ENCODE measurements at regions not wholly inside any gene's neighbourhood (a gene's known extent, or its start where the extent isn't known, plus 50 kb on each side); places are given as distances from the start of the nearest gene placed in this dataset.
"Not testable (repeated sequence)": the region's sequence is repeated elsewhere in the genome, so short reads cannot be mapped to it uniquely, and the experiment has no call there.

DNA sequence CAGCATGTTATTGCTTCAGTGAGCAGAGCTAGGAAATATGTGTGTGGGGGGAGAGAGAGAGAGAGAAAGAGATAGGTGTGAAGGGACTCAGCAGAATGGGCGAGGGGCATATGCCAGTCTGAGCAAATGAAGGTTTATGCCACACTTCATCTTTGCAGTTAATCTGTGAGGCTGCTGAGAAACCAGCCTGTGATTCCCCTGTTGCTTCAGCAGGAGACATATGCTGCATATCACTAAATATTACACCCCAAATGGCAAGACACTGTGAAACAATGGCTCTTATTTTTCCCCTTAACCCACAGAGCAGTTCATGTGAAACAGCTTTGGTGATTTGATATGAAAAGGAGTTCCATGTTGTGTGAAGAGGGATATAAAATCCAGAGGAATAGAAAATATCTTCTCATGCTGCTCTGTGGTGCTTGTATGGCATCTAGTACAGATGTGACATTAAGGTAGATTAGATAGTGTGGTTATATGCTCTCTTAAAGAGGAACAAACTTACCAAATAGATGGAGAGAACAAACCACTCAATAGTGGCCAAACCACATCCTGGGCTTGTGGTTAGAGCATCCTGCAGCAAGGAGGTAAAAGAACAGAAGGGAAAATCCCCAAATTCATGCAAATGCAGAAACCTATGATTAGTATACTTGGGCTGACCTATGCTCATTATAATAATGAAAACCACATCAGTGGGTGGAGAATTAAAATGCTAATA is 864.2 kb downstream of the FAM181B start:
- DNase-seq, result no peak

DNA sequence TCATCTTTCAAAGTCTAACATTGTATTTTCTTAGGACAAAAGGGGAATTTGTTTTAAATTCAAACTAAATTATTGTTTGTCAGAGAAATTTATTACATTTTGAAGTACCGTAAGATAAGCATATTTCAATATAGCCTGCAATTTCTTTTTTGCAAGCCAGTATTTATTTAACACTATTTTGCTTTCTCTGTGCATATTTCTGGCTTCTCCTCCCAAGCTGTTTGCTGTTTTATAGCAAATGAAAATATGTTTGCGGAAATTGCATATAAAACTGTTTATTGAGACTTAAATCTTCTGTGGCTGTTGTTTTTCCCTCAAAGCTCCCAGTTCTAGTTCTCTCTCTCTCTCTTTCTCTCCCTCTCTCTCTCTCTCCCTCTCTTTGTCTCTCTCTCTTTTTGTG is 866.8 kb downstream of the FAM181B start:
- DNase-seq, result no peak

DNA sequence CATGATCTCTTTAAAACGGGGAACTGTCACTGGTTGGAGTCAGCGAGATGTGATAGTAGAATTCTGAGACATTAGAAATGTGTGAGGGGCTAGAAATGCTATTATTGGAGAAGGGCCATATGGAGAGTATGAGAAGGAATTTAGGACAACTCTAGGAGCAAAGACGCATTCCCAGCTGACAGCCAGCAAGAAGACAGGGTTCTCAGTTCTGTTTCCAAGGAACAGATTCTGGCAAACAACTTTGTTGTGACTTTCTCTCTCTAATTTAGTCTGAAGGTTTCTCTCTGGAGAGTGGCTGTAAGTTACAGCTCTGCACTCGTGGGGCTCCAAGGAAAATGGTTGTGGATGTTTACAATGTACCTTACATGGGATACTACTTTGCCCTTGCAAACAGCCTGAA is 876.3 kb downstream of the FAM181B start:
- no peak for DNase-seq

DNA sequence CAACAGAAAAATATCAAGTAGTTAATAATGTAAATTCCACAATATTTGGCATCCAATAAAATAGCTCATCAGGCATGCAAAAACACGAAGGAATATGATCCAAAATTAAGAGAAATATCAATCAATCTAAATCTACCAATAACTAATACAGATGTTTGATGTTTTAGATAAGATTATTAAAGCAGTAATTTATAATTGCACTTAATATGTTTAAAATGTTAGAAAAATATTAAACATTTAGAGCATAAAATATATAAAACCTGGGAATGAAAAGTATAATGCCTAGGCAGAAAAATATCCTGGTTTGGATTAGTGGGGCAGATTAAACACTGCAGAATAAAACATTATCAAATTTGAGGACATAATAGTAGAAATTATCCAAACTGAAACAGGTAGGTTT is 879.9 kb downstream of the FAM181B start:
- no peak for DNase-seq

DNA sequence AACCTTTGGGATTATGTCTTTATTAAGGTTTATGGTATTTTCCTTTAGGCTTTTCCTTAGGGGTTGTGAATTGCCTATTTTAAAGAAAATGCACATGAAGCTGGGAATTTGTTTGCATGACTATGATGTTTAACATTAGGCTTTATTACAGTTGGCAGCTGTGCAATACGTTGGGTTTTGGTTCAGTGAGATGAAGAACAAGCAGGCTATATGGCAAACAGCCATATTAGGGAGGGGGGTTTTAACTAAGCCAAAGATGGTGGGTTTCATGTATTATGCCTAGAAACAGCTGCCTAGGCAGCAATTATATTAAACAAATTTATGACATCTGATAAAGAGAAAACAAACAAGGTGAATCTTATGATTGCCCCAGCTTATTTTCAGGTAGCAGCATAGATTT is 880.8 kb downstream of the FAM181B start:
- no peak for DNase-seq

DNA sequence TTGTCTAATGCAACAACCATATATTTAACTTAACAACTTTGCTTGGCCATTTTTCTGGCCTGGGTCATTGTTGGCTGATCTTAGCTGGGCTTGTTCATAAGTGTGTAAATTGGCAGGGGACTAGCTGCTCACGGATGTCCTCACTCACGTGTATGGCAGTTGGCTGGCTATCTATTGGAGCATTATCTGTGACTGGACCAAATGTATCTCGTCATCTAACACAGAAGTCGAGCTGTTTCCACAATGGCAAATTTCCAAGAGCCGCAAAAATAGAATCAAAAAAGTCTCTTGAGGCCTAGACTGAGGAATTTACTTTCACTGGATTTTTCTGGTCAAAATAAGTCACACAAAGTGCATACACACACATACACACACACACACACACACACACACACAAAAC is 893.3 kb downstream of the FAM181B start:
- no peak for DNase-seq

DNA sequence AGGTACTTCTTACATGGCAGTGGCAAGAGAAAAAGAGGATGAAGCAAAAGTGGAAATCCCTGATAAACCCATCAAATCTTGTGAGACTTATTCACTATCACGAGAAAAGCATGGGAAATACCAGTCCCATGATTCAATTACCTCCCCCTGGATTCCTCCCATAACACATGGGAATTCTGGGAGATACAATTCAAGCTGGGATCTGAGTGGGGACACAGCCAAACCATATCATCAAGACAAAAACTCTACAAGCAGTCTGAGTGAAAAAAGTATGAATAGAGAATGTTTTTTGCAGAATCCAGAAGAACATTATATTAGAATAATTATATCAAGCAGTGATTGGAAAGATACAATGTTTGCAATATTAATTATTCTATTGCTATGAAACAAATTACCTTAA is 893.7 kb downstream of the FAM181B start:
- DNase-seq, result no peak

DNA sequence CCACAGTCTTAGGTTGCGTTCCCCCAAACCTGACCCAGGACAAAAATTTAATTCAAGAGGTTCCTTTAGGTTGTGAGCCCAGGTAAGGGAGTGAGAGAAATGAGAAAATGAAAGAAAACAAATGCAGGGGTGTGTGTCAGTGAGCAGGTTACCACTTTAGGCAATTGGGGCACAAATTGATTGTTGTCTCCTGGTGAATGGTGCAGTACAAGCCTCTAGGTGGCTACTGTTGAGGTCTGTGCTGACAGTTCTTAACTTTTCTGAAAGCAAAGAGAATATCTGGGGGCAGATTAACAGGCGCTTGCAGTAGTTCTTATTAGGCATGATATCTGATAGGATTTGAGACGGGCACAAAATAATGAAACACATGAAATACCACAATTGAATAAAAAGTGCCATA is 894.6 kb downstream of the FAM181B start:
- DNase-seq, result no peak

DNA sequence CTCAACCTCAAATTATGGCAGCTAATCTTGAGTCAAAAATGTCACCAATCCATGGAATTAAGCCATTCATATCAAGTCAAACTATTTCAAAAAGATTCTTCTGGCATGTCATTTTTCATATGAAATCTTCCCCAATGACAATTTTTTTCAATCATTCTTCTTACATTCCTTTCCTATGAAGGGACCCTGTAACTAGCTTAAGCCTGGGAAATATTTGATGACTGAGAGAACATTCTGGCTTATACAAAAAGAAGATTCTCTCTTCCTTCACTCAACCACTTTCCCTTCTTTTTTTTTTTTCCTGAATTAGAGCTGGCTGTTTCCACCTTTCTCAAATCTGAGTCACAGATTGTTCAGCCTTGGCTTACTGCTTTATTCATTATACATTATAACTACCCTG is 903.7 kb downstream of the FAM181B start:
- DNase-seq, result no peak

DNA sequence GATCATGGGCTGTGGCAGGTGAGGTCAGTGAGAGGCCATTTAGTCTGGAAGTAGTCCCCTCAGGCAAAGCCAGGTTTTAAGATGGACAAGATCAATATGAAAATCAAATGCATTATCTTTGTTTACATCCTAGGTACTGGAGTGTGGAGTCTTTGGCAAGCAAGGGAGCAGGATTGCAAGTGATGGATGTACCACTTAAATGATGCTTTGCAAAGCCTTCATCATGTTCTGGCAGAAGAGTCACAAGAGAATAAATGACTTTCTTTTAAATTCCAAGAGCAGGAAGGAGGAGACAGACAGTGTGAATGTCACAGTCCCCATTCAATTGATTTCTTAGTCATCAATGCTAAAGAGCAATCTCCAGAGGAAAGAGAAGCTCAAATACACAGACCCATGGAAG is 908.3 kb downstream of the FAM181B start:
- no peak for DNase-seq

DNA sequence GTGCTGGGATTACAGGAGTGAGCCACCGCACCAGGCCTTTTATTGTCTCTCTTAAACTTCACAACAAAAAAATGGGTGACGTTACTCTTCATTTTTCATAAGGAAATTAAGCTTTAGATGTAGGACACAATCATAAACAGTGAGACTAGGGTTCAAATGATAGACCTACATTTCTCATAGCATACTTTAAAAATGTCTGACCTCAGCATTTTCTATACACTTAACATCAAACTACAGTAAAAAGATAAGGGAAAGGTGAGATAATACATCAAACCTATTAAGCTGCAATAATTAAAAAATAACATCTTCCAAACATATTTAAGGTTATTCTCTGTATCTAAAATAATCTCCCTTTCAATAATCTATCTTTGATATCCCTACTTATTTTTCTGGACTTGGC is 914.2 kb downstream of the FAM181B start:
- no peak for DNase-seq

DNA sequence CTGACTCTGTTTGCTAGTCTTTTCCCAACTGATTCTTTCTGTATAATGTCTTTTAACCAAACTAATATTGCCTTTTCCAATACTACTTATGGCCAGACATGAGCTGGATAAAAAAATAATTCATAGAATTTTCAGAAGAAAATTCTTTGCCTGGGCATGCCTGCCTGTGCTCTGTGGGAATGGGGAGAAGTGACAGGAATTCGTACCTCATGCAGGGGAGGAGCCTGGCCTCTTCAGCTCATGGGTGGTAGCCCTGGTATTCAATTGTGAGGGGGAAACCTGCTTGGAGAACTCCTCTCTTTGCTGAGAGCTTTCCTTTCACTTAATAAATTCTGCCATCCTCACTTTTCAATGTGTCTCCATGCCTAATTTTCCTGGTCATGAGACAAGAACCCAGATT is 928.8 kb downstream of the FAM181B start:
- no peak for DNase-seq

DNA sequence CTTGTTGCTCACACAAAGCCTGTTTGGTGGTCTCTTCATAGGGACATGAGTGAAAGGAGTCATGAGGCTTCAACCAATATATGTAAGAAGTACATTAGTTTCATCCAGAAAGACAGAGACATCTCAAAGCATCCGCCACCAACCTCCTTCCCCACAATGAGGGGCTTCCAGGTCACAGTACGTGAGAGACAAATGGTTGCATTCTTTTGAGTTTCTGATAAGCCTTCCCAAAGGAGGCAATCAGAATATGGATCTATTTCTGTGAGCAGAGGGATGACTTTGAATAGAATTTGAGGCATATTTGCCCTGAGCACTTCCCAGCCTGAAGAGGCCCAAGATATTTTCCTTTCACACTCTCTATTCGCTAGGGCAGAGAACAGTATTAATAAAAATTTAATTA is 931.1 kb downstream of the FAM181B start:
- no peak for DNase-seq

DNA sequence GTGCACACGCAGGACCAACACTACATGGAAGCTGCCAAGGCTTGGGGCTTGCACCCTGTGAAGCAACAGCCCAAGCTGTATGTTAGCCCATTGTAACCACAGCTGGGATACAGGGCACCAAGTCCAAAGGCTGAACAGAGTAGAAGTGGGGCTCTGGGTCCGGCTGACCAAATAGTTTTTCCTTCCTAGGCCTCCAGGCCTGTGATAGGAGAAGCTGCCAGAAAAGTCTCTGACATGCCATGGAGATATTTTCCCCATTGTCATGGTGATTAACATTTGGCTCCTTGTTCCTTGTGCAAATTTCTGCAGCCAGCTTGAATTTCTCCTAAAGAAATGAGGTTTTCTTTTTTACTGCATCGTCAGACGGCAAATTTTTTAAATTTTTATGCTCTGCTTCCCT is 941.2 kb downstream of the FAM181B start:
- DNase-seq, result no peak

DNA sequence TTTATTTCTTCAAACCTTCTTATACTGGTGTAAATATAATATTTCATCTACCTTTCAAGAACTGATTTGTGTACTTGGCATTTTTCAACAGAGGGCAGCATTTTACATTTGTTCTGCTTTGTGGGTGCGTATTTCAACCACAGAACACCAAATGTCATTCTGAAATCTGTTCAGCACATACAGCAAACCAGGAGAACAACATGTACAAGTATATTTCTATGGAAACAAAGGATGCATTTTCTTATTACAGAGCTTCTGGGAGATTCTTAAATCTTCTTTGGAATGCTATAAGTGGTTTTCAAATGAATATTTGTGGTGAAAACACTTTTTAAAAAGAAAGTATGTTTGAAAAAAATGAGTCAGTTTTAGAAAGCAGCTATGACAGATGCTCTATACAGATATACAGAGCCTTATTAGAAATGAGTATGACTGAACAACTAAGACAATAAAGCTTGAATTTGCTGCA is 946.0 kb downstream of the FAM181B start:
- DNase-seq, result no peak

DNA sequence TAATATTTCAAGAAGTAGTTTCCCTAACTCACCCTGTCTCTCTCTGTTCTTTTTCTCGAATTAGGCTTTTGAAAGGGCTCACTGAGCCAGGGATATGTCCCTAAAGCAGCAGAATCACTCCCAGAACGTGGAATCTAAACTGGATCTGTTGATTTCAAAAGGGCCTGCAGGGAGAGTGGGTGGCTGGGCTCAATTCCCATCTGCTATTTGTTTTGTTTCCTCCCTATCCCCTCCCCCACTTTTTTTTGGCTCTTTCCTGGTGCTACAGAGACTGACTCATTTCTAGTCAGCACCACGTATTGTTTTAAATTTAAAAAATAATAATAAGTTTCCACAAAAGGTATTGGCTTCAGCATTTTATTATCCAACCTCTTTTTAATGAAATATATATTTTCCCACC is 961.5 kb downstream of the FAM181B start:
- DNase-seq, result no peak

DNA sequence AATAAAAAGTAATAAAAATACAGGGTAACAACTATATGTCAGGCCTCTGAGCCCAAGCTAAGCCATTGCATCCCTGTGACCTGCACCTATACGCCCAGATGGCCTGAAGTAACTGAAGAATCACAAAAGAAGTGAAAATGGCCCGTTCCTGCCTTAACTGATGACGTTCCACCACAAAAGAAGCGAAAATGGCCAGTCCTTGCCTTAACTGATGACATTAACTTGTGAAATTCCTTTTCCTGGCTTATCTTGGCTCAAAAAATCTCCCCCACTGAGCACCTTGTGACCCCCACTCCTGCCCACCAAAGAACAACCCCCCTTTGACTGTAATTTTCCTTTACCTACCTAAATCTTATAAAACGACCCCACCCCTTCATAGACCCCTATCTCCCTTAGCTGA is 963.8 kb downstream of the FAM181B start:
- not testable (repeated sequence) for DNase-seq

DNA sequence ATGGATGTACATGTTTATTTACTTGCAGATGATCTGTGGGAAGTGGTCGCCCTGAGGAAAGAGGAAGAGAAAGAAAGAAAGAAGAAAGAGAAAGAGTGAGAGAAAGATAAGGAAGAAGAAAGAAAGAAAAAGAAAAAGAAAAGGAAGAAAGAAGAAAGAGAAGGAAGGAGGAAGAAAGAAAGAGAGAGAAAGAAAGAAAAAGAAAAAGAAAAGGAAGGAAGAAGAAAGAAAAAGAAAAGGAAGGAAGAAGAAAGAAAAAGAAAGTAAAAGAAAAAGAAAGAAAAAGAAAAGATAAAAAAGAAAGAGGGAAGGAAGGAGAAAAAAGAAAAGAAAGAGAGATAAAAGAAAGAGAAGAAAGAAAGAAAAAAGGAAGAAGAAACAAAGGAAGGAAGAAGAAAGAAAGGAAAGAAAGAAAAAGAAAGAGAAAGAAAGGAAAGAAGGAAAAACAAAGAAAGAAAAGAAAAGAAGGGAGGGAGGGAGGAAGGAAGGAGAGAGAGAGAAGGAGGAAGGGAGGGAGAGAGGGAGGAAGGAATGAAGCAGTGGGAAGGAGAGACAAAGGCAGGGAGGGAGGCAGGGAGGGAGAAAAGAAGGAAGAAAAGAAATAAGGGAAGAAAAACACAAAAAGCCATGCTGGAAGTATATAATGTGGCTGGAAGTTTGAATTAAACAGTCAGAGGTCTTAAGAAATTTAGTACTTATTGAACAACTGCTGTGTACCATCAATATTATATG is 976.6 kb downstream of the FAM181B start:
- no peak for DNase-seq

DNA sequence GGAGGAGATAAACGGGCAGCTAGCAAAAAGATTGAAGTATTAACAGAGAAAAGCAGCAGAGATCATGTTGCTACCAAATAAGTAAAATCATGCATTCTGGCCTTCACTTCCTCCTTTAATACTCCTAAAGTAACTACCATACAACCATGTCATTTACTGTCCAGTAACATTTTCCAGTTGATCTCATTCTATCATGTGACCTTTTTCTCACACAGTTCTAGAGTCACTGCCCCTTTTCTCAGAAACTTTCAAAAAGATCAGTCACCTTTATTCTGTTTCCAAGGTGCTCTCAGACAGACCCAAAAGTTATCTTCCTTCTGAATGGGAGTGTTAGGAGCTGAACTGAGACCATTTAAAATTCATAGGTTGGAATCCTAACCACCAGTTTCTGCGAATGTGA is 984.4 kb downstream of the FAM181B start:
- no peak for DNase-seq

DNA sequence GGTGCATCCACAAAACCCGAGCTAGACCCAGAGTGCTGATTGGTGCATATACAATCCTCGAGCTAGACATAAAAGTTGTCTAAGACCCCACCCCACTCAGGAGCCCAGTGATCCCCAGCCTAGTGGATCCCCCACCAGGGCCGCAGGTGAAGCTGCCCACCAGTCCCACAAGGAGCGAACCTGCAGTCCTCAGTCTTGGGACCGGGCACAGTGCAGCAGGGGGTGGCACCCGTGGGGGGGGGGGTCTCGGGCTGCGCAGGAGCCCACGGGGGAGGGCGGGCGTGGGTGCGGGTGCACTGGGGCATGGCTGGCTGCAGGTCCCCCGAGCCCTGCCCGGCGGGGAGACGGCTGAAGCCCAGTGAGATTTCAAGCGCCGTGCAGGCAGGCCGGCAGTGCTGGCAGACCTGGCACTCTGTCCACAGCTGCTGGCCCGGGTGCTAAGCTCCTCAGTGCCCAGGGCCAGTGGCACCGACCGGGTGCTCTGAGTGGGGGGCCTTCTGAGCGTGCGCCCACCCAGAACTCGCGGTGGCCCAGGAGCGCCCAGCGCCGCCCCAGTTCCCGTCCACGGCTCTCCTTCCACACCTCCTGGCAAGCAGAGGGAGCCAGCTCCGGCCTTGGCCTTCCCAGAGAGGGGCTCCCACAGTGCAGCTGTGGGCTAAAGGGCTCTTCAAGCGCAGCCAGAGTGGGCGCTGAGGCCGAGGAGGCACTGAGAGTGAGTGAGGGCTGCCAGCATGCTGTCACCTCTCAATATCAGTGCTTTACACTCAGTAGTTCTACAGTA is 989.1 kb downstream of the FAM181B start:
- no peak for DNase-seq

DNA sequence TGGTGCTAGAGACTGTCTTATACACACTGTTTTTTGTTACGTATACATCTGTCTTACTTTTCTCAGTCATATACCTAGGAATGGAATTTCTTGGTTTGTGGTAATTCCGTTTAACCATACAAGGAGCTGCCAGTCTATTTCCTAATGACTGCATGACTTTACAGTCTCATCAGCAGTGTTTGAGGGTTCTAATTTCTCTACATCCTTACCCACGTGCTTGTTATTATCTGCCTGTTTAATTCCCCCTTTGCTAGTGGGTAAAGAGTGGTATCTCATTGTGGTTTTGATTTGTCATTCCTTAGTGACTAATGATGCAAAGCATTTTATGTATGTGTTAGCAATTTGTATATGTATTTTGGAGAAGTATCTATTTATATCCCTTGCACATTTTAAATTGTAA is 1008.0 kb downstream of the FAM181B start:
- DNase-seq, result no peak

DNA sequence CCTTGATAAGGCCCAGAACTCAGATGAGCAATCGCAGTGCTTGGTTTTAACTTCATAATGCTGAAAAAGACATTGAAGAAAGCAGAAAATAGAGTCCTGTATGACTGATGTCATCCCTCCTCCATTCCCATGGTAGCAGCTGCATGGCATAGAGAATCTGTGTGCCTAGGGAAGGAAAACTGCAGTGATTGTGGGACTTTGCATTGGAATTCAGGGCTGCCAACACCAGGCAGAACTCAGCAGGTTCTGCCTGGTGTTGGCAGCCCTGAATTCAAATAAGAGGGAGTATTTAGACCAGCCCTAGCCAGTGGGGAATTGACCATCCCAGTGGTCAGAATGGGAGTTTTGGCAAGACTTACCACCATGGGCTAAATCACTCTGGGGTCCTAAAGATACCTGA is 1016.0 kb downstream of the FAM181B start:
- DNase-seq, result no peak

DNA sequence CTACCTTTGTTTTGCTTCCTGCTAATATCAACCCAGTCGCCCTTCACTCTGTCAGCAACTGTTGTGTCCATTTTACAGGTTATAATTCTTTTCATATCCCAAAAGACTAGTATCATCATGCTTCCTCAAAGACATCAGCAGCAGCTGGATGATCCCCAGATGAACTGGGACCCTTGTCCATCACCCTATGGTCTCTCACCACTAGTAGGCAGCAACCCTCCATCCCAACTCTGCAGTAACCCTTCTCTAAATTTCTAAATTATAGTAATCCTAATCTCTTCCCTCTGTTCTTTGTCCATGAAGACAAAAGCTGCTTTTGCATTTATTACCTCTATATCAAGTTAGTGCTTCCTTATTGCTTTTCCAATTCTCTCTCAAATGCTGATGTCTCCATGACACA is 1025.8 kb downstream of the FAM181B start:
- no peak for DNase-seq

DNA sequence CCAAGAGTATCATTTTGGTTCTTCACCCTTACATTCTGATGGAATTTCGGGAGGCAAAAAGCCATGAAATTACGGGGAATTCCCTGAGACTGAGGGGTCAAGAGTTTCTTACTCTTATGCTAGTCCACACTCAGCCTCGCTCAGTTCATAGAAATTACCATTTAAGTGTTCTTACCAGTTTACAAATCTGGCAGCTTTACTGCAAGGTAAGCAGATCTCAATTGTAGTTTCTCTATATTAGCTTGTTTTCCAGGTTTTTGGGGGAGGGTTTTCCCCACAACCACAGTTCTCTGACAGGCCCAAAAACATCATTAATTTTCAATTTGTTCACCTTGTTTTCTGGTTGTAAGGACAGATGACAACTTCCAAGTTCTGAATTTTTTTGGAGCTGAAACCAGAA is 1028.4 kb downstream of the FAM181B start:
- no peak for DNase-seq

Measured in NCI-H524 treated with DMSO at 0.1 percent for 48 hours (cell line).